Prostate gland (tissue), 2 donors: ENCODE measurements at regions not wholly inside any gene's neighbourhood (a gene's known extent, or its start where the extent isn't known, plus 50 kb on each side); places are given as distances from the start of the nearest gene placed in this dataset.

Experiments used
- POLR2A ChIP-seq: fragments of 450-650 bp; IDR thresholded peaks from one replicate; pipeline ENCODE4 v1.6.1; 2016; ENCODE audit warnings: antibody characterized with exemption, mild to moderate bottlenecking
- POLR2AphosphoS5 ChIP-seq: sonication (generic); formaldehyde crosslinking; IDR thresholded peaks from one replicate; pipeline ENCODE4 v1.6.1; 2017; ENCODE audit warnings: antibody characterized with exemption
- TF ChIP-seq, protein P1 (sequence below), 4 experiments: fragments of 200-600 bp in 2 of 4; fragments of 450-650 bp in 2 of 4; sonication (generic) in 2 of 4; IDR thresholded peaks; 1 replicate in 3 of 4; 2 replicates in 1 of 4; pipeline ENCODE4 v1.5.1; 2016 to 2019; ENCODE audit warnings: antibody characterized with exemption in 4 of 4, mild to moderate bottlenecking in 2 of 4, moderate library complexity in 2 of 4

DNA sequence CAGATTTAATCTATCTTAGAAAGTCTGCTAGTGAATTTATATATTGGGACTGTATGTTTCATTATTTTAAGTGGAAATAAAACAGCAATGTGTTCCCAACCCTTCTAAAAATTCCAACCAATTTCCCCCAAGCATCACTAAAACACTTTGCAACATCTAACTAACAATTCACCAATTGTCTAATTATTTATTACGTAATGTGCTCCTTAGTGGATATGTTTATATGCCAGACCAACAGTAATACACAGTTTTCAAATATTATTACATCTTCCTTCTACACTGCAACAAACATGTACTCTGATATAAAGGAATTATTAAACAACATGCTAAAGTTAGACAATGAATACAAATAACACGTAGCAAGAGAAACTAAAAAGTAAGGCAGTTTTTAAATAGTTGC lies 262.6 kb upstream of the THBS1 start:
- TF ChIP-seq, protein P1, sequence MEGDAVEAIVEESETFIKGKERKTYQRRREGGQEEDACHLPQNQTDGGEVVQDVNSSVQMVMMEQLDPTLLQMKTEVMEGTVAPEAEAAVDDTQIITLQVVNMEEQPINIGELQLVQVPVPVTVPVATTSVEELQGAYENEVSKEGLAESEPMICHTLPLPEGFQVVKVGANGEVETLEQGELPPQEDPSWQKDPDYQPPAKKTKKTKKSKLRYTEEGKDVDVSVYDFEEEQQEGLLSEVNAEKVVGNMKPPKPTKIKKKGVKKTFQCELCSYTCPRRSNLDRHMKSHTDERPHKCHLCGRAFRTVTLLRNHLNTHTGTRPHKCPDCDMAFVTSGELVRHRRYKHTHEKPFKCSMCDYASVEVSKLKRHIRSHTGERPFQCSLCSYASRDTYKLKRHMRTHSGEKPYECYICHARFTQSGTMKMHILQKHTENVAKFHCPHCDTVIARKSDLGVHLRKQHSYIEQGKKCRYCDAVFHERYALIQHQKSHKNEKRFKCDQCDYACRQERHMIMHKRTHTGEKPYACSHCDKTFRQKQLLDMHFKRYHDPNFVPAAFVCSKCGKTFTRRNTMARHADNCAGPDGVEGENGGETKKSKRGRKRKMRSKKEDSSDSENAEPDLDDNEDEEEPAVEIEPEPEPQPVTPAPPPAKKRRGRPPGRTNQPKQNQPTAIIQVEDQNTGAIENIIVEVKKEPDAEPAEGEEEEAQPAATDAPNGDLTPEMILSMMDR (IDR thresholded peaks at IDR 0.05) = no peak
- no peak for TF ChIP-seq POLR2A
- TF ChIP-seq POLR2AphosphoS5 = no peak
